ENCODE measurements at regions not wholly inside any gene's neighbourhood (a gene's known extent, or its start where the extent isn't known, plus 50 kb on each side); places are given as distances from the start of the nearest gene placed in this dataset.
A peak's percentile ranks its signal among the peaks of the same experiment; 100 is the strongest.
"Not testable (repeated sequence)": the region's sequence is repeated elsewhere in the genome, so short reads cannot be mapped to it uniquely, and the experiment has no call there.

GRCh38 chr21:20882462-20883407 lies 115.5 kb upstream of the NCAM2 start:
- DNase-seq = peak; percentile 70

GRCh38 chr21:20883408-20883800 lies 114.8 kb upstream of the NCAM2 start:
- no peak for DNase-seq

- no peak for DNase-seq
These were observed 95.7 kb upstream of the NCAM2 start for GRCh38 chr21:20902511-20902910.

GRCh38 chr21:20902998-20903397 lies 95.2 kb upstream of the NCAM2 start:
- no peak for DNase-seq

GRCh38 chr21:20927555-20927954 lies 70.7 kb upstream of the NCAM2 start:
- not testable (repeated sequence) for DNase-seq

GRCh38 chr21:20942523-20942922 lies 55.7 kb upstream of the NCAM2 start:
- DNase-seq = no peak

- no peak for DNase-seq
These were observed 54.6 kb upstream of the NCAM2 start for GRCh38 chr21:20943561-20943997.

- DNase-seq = no peak
These were observed 54.1 kb upstream of the NCAM2 start for GRCh38 chr21:20944139-20944538.

- no peak for DNase-seq
These were observed 51.5 kb upstream of the NCAM2 start for GRCh38 chr21:20946701-20947100.

Measured in NCI-H510A treated with DMSO at 0.1 percent for 48 hours (cell line).